A549 (cell line): ENCODE measurements at regions not wholly inside any gene's neighbourhood (a gene's known extent, or its start where the extent isn't known, plus 50 kb on each side); places are given as distances from the start of the nearest gene placed in this dataset.
A peak's percentile ranks its signal among the peaks of the same experiment; 100 is the strongest.

Experiments
- ATAC-seq, 2 experiments: fragments of 200-7000 bp in 1 of 2; fragments of >200 bp in 1 of 2; cut with Nextera tagmentation in 1 of 2; cut with Tn5 transposase in 1 of 2; 3 replicates each; pipeline versions ENCODE4 v1.8.0 to v1.9.1; 2018 to 2020; ENCODE audit warnings: mild to moderate bottlenecking in 1 of 2, moderate library complexity in 1 of 2
- CTCF ChIA-PET: fragments of 300-600 bp; sonication (Branson Sonifier 250); formaldehyde crosslinking; extraction: SDS; loops from one replicate; lab custom pipeline; 2021; ENCODE audit warnings: antibody characterized with exemption, inconsistent platforms; lab: Yijun Ruan, JAX
- POLR2A ChIA-PET: fragments of 350-600 bp; formaldehyde crosslinking; extraction: SDS; loops from one replicate; lab custom pipeline; 2021; ENCODE audit warnings: antibody characterized with exemption, inconsistent platforms; lab: Yijun Ruan, JAX
- DNase-seq, 2 experiments: peaks; one replicate each; pipeline versions ENCODE4 v3.0.0 to v3.0.0-alpha.2; 2011 to 2016; ENCODE audit warnings: low read depth in 1 of 2, low spot score in 1 of 2
- FAIRE-seq: peaks from 2 replicates; lab custom pipeline; 2011; peaks lifted over from hg19 to GRCh38; lab: Jason Lieb, UNC
- H3K27ac ChIP-seq, 2 experiments: fragments of >200 bp; sonication (Bioruptor Twin); formaldehyde crosslinking; 3 replicates each; pipeline ENCODE4 v1.5.1; 2016 to 2017
- H3K4me1 ChIP-seq: fragments of >200 bp; sonication (Bioruptor Twin); formaldehyde crosslinking; 3 replicates; pipeline ENCODE4 v1.6.1; 2016
- H3K4me2 ChIP-seq: fragments of >200 bp; sonication (Bioruptor Twin); formaldehyde crosslinking; 3 replicates; pipeline ENCODE4 v1.6.1; 2016
- H3K4me3 ChIP-seq: fragments of >200 bp; sonication (Bioruptor Twin); formaldehyde crosslinking; 3 replicates; pipeline ENCODE4 v1.5.1; 2016
- H3K9me3 ChIP-seq: fragments of >200 bp; sonication (Bioruptor Twin); formaldehyde crosslinking; 3 replicates; pipeline ENCODE4 v1.6.1; 2016
- CEBPB ChIP-seq, 2 experiments: fragments of >200 bp in 1 of 2; sonication (Bioruptor Twin) in 1 of 2; formaldehyde crosslinking in 1 of 2; IDR thresholded peaks; 2 replicates each; pipeline ENCODE4 v1.6.1; 2012 to 2016
- CHD2 ChIP-seq: fragments of 150-350 bp; IDR thresholded peaks from 2 replicates; pipeline ENCODE4 v1.6.1; 2014; ENCODE audit warnings: low read length; ENCODE audit not compliant: partially characterized antibody
- EP300 ChIP-seq, 2 experiments: fragments of >200 bp; sonication (Bioruptor Twin); formaldehyde crosslinking; IDR thresholded peaks; 2 replicates in 1 of 2; 3 replicates in 1 of 2; pipeline ENCODE4 v1.6.1; 2016 to 2017
- ESRRA ChIP-seq: fragments of 150-350 bp; IDR thresholded peaks from 2 replicates; pipeline ENCODE4 v1.6.1; 2014; ENCODE audit warnings: mild to moderate bottlenecking, low read length, borderline replicate concordance
- FOSL2 ChIP-seq, 2 experiments: fragments of 450-650 bp in 1 of 2; fragments of >200 bp in 1 of 2; sonication (Bioruptor Twin) in 1 of 2; formaldehyde crosslinking; IDR thresholded peaks; 2 replicates each; pipeline versions ENCODE4 v1.5.0 to v1.6.1; 2016 to 2020; ENCODE audit warnings: mild to moderate bottlenecking in 1 of 2, moderate library complexity in 1 of 2
- GATA3 ChIP-seq: IDR thresholded peaks from 2 replicates; pipeline ENCODE4 v1.6.1; 2012; ENCODE audit warnings: borderline replicate concordance
- HOXB13 ChIP-seq: fragments of 250-450 bp; sonication (Bioruptor Pico); IDR thresholded peaks from 2 replicates; pipeline ENCODE4 v1.5.0; 2020; ENCODE audit warnings: low read depth, mild to moderate bottlenecking, moderate library complexity
- KDM1A ChIP-seq: fragments of 200-600 bp; sonication (generic); IDR thresholded peaks from 2 replicates; pipeline ENCODE4 v1.6.1; 2016; ENCODE audit warnings: low read depth, mild to moderate bottlenecking
- KDM5A ChIP-seq: fragments of 200-600 bp; sonication (generic); IDR thresholded peaks from 2 replicates; pipeline ENCODE4 v1.6.1; 2016; ENCODE audit warnings: antibody characterized with exemption, mild to moderate bottlenecking
- MAZ ChIP-seq: fragments of 150-350 bp; IDR thresholded peaks from 2 replicates; pipeline ENCODE4 v1.6.1; 2014; ENCODE audit warnings: antibody characterized with exemption, low read depth, low read length, borderline replicate concordance
- NPAS2 ChIP-seq: fragments of 250-450 bp; sonication (Bioruptor Pico); IDR thresholded peaks from 2 replicates; pipeline ENCODE4 v1.8.0; 2022; ENCODE audit warnings: mild to moderate bottlenecking, moderate library complexity, borderline replicate concordance
- PBX3 ChIP-seq: IDR thresholded peaks from 2 replicates; pipeline ENCODE4 v1.6.1; 2012
- PHF8 ChIP-seq: fragments of 200-600 bp; sonication (generic); IDR thresholded peaks from 2 replicates; pipeline ENCODE4 v1.6.1; 2016; ENCODE audit warnings: low read depth, mild to moderate bottlenecking, antibody characterized with exemption, moderate library complexity, borderline replicate concordance
- RARB ChIP-seq: fragments of 250-450 bp; sonication (Bioruptor Pico); IDR thresholded peaks from 2 replicates; pipeline ENCODE4 v1.8.0; 2021; ENCODE audit warnings: mild to moderate bottlenecking, moderate library complexity
- SMC3 ChIP-seq: fragments of >200 bp; sonication (Bioruptor Twin); formaldehyde crosslinking; IDR thresholded peaks from 3 replicates; pipeline ENCODE4 v1.6.1; 2018; ENCODE audit warnings: inconsistent platforms
- TFCP2L1 ChIP-seq: fragments of 250-450 bp; sonication (Bioruptor Pico); IDR thresholded peaks from 2 replicates; pipeline ENCODE4 v1.5.0; 2021; ENCODE audit warnings: mild to moderate bottlenecking
- ZC3H11A ChIP-seq: fragments of 450-650 bp; IDR thresholded peaks from 2 replicates; pipeline ENCODE4 v1.6.1; 2014; ENCODE audit warnings: antibody characterized with exemption, mild to moderate bottlenecking
- ZFP36 ChIP-seq: fragments of 450-650 bp; IDR thresholded peaks from 2 replicates; pipeline ENCODE4 v1.6.1; 2014; ENCODE audit warnings: borderline replicate concordance; ENCODE audit not compliant: partially characterized antibody
- ZNF302 ChIP-seq: fragments of 250-450 bp; sonication (Bioruptor Pico); IDR thresholded peaks from 2 replicates; pipeline ENCODE4 v1.9.0; 2021; ENCODE audit warnings: inconsistent platforms, mild to moderate bottlenecking, moderate library complexity
- WGBS: methylation state at CpG from one replicate; pipeline ENCODE4 v1.1.6; 2017; ENCODE audit errors: missing lambda C conversion rate; 5-methylcytosine and 5-hydroxymethylcytosine counted together
- TF ChIP-seq, protein P1 (sequence below): fragments of 250-450 bp; sonication (Bioruptor Pico); IDR thresholded peaks from 2 replicates; pipeline ENCODE4 v1.5.0; 2020; ENCODE audit warnings: low read depth, mild to moderate bottlenecking, moderate library complexity
- TF ChIP-seq, protein P2 (sequence below): fragments of 150-350 bp; IDR thresholded peaks from 2 replicates; pipeline ENCODE4 v1.6.1; 2014; ENCODE audit warnings: low read depth, mild to moderate bottlenecking, low read length
- TF ChIP-seq, protein P3 (sequence below): fragments of >200 bp; sonication (Bioruptor Twin); formaldehyde crosslinking; IDR thresholded peaks from 3 replicates; pipeline ENCODE4 v1.5.1; 2016
- TF ChIP-seq, protein P4 (sequence below): fragments of >200 bp; sonication (Bioruptor Twin); formaldehyde crosslinking; IDR thresholded peaks from 2 replicates; pipeline ENCODE4 v1.6.1; 2016
- TF ChIP-seq, protein P5 (sequence below): fragments of 450-650 bp; IDR thresholded peaks from 2 replicates; pipeline ENCODE4 v1.6.1; 2014; ENCODE audit warnings: antibody characterized with exemption

- H3K9me3 ChIP-seq = no peaks in the 10 kb centered on the region
- no peak for FAIRE-seq
- WGBS = 0% methylated on average over 1 of the region's 1 CpG
These were observed 537.2 kb upstream of the CDH8 start for GRCh38 chr16:62573466-62573865.

DNA sequence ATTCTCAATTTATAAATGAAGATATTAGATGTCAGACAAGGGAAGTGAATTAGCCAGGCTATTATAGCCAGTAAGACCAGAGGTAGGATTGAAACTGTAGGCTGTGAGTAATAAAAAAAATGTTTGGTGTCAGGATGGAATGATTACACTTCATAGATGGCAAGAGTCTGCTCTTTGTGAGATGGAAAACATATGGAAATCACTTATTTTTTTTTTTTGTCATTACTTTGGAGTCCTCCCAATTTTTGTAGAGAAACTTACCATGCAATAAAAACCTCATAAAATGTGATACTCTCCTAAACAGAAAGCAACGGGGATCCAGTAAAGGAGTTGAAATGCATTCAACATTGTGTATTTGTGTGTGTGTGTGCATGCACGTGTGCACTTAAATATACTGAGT, 532.7 kb upstream of the CDH8 start:
- no peak overlapping the region for H3K4me3 ChIP-seq
- WGBS = 0% methylated on average over 2 of the region's 2 CpGs
- no peak overlapping the region for H3K27ac ChIP-seq
- FAIRE-seq (no peak), DNase-seq (no peak), ATAC-seq (no peak)
- ChIA-PET CTCF (no interaction called here), POLR2A (no interaction called here)
- no peak overlapping the region for H3K4me2 ChIP-seq
- TF ChIP-seq SMC3 (no peak), PHF8 (no peak), ZC3H11A (no peak), PBX3 (no peak), GATA3 (no peak), CHD2 (no peak)
- TF ChIP-seq, protein P1, sequence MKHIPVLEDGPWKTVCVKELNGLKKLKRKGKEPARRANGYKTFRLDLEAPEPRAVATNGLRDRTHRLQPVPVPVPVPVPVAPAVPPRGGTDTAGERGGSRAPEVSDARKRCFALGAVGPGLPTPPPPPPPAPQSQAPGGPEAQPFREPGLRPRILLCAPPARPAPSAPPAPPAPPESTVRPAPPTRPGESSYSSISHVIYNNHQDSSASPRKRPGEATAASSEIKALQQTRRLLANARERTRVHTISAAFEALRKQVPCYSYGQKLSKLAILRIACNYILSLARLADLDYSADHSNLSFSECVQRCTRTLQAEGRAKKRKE (CRISPR knock-in tag) = no peak
- H3K4me1 ChIP-seq = no peaks in the 10 kb centered on the region
- no peaks in the 10 kb centered on the region for H3K9me3 ChIP-seq

More at GRCh38 chr16:62573466-62573865, 537.2 kb upstream of the CDH8 start:
- CTCF ChIA-PET = no interaction called here
- no peak for DNase-seq
- Histone ChIP-seq H3K4me1 (no peaks in the 10 kb centered on the region), H3K4me2 (no peak overlapping the region), H3K4me3 (no peak overlapping the region), H3K27ac (no peak overlapping the region)
- ATAC-seq = no peak
- POLR2A ChIA-PET = no interaction called here
- no peak for TF ChIP-seq TFCP2L1 (CRISPR knock-in tag)
- TF ChIP-seq KDM1A = no peak
- no peak for TF ChIP-seq RARB (CRISPR knock-in tag)
- peak; percentile 72 for TF ChIP-seq ZC3H11A

- POLR2A ChIA-PET = no interaction called here
- H3K4me3 ChIP-seq = no peak overlapping the region
- no peak for FAIRE-seq
- TF ChIP-seq EP300 (IDR thresholded peaks at IDR 0.05) (no peak), CEBPB (IDR thresholded peaks at IDR 0.05) (no peak), HOXB13 (CRISPR knock-in tag) (no peak), ZNF302 (no peak)
- TF ChIP-seq, protein P2, sequence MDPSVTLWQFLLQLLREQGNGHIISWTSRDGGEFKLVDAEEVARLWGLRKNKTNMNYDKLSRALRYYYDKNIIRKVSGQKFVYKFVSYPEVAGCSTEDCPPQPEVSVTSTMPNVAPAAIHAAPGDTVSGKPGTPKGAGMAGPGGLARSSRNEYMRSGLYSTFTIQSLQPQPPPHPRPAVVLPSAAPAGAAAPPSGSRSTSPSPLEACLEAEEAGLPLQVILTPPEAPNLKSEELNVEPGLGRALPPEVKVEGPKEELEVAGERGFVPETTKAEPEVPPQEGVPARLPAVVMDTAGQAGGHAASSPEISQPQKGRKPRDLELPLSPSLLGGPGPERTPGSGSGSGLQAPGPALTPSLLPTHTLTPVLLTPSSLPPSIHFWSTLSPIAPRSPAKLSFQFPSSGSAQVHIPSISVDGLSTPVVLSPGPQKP = no peak
- TF ChIP-seq, all 56 proteins: peak for 0
- Histone ChIP-seq H3K27ac (no peak overlapping the region), H3K4me1 (no peaks in the 10 kb centered on the region), H3K9me3 (no peaks in the 10 kb centered on the region), H3K4me2 (no peak overlapping the region)
- DNase-seq = no peak
- ATAC-seq = no peak
- CTCF ChIA-PET = no interaction called here
- WGBS = 0% methylated on average over 1 of the region's 1 CpG
These were observed 529.5 kb upstream of the CDH8 start for GRCh38 chr16:62565706-62566105.

DNA sequence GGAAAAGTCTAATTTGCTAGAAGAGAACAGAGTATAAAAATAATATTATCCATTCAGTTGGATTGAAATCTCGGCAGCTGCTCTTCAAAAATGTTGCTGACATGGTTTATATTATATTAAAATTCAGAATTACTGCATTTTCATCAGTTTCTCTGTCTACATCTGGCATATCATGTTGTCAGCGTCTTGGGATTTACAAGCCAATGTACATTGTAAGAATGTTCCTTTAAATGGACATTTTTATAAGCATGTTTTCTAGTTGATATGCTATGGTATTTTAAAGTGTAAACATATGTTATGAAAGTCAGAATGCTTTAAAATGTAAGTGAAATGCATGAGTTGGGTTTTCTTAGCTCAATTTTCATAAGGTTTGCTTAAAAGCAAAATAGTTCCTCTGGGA, 528.1 kb upstream of the CDH8 start:
- 1% methylated on average over 2 of the region's 2 CpGs for WGBS
- TF ChIP-seq EP300 (IDR thresholded peaks at IDR 0.05) (no peak), SMC3 (no peak), ZFP36 (no peak), MAZ (no peak), NPAS2 (CRISPR knock-in tag) (no peak), KDM1A (no peak), ESRRA (no peak), KDM5A (no peak), FOSL2 (IDR thresholded peaks at IDR 0.05) (no peak), FOSL2 (CRISPR knock-in tag; IDR thresholded peaks at IDR 0.05) (no peak)
- TF ChIP-seq, protein P3, sequence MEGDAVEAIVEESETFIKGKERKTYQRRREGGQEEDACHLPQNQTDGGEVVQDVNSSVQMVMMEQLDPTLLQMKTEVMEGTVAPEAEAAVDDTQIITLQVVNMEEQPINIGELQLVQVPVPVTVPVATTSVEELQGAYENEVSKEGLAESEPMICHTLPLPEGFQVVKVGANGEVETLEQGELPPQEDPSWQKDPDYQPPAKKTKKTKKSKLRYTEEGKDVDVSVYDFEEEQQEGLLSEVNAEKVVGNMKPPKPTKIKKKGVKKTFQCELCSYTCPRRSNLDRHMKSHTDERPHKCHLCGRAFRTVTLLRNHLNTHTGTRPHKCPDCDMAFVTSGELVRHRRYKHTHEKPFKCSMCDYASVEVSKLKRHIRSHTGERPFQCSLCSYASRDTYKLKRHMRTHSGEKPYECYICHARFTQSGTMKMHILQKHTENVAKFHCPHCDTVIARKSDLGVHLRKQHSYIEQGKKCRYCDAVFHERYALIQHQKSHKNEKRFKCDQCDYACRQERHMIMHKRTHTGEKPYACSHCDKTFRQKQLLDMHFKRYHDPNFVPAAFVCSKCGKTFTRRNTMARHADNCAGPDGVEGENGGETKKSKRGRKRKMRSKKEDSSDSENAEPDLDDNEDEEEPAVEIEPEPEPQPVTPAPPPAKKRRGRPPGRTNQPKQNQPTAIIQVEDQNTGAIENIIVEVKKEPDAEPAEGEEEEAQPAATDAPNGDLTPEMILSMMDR = no peak
- TF ChIP-seq, protein P1 (CRISPR knock-in tag) = no peak
- TF ChIP-seq, protein P4, sequence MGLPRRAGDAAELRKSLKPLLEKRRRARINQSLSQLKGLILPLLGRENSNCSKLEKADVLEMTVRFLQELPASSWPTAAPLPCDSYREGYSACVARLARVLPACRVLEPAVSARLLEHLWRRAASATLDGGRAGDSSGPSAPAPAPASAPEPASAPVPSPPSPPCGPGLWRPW = no peak
- TF ChIP-seq, protein P5, sequence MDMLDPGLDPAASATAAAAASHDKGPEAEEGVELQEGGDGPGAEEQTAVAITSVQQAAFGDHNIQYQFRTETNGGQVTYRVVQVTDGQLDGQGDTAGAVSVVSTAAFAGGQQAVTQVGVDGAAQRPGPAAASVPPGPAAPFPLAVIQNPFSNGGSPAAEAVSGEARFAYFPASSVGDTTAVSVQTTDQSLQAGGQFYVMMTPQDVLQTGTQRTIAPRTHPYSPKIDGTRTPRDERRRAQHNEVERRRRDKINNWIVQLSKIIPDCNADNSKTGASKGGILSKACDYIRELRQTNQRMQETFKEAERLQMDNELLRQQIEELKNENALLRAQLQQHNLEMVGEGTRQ = no peak

More for the DNA sequence above, 528.1 kb upstream of the CDH8 start:
- H3K9me3 ChIP-seq = no peaks in the 10 kb centered on the region
- no peak overlapping the region for H3K4me3 ChIP-seq
- no peak overlapping the region for H3K4me2 ChIP-seq
- ChIA-PET CTCF (interaction anchor here (0.8 kb wide), 1 partner anchor 70 kb away, joined by 3 read pairs; no protein-coding TSS in a partner anchor), POLR2A (no interaction called here)
- no peak for DNase-seq
- no peak for FAIRE-seq
- H3K4me1 ChIP-seq = no peaks in the 10 kb centered on the region
- ATAC-seq = no peak
- no peak overlapping the region for H3K27ac ChIP-seq
